ENCODE measurements at regions not wholly inside any gene's neighbourhood (a gene's known extent, or its start where the extent isn't known, plus 50 kb on each side); places are given as distances from the start of the nearest gene placed in this dataset.

- ChIA-PET CTCF (no interaction called here), POLR2A (no interaction called here)
- DNase-seq (ENCODE audit: low read depth, low spot score): no peak
- H3K4me3 ChIP-seq (ENCODE audit: low read depth, low read length): no peak overlapping the region
- no peak for TF ChIP-seq CTCF (IDR thresholded peaks at IDR 0.05; ENCODE audit: insufficient read depth, low read length, missing control alignments)
These were observed 689.7 kb downstream of the BCL11B start for GRCh38 chr14:98582276-98582675.

- ChIA-PET POLR2A (no interaction called here), CTCF (no interaction called here)
- H3K4me3 ChIP-seq (ENCODE audit: low read depth, low read length): no peak overlapping the region
- no peak for DNase-seq (ENCODE audit: low read depth, low spot score)
- TF ChIP-seq CTCF (IDR thresholded peaks at IDR 0.05; ENCODE audit: insufficient read depth, low read length, missing control alignments): no peak
These were observed 680.8 kb downstream of the BCL11B start for GRCh38 chr14:98591161-98591560.

GRCh38 chr14:98592611-98593170 is 679.3 kb downstream of the BCL11B start:
- ChIA-PET CTCF (no interaction called here), POLR2A (interaction anchor here (0.5 kb wide), 1 partner anchor 382 kb away, joined by 3 read pairs; no protein-coding TSS in a partner anchor)
- DNase-seq (ENCODE audit: low read depth, low spot score): no peak
- TF ChIP-seq CTCF (IDR thresholded peaks at IDR 0.05; ENCODE audit: insufficient read depth, low read length, missing control alignments): no peak
- H3K4me3 ChIP-seq (ENCODE audit: low read depth, low read length): no peak overlapping the region

- H3K4me3 ChIP-seq (ENCODE audit: low read depth, low read length): no peak overlapping the region
- ChIA-PET POLR2A (no interaction called here), CTCF (no interaction called here)
These were observed 678.6 kb downstream of the BCL11B start for GRCh38 chr14:98593361-98593761.

GRCh38 chr14:98594156-98594555 is 677.8 kb downstream of the BCL11B start:
- ChIA-PET POLR2A (no interaction called here), CTCF (no interaction called here)
- no peak for TF ChIP-seq CTCF (IDR thresholded peaks at IDR 0.05; ENCODE audit: insufficient read depth, low read length, missing control alignments)
- H3K4me3 ChIP-seq (ENCODE audit: low read depth, low read length): no peak overlapping the region
- DNase-seq (ENCODE audit: low read depth, low spot score): no peak

More at GRCh38 chr14:98593361-98593761, 678.6 kb downstream of the BCL11B start:
- TF ChIP-seq CTCF (IDR thresholded peaks at IDR 0.05; ENCODE audit: insufficient read depth, low read length, missing control alignments): no peak
- no peak for DNase-seq (ENCODE audit: low read depth, low spot score)

- no peak for DNase-seq (ENCODE audit: low read depth, low spot score)
- H3K4me3 ChIP-seq (ENCODE audit: low read depth, low read length): no peak overlapping the region
- POLR2A ChIA-PET: no interaction called here
- TF ChIP-seq CTCF (IDR thresholded peaks at IDR 0.05; ENCODE audit: insufficient read depth, low read length, missing control alignments): no peak
- CTCF ChIA-PET: no interaction called here
These were observed 673.4 kb downstream of the BCL11B start for GRCh38 chr14:98598576-98598975.

Data from AG04449 (cell line).